Mesothelial cell of epicardium (in vitro differentiated cells): ENCODE measurements at regions not wholly inside any gene's neighbourhood (a gene's known extent, or its start where the extent isn't known, plus 50 kb on each side); places are given as distances from the start of the nearest gene placed in this dataset.

ENCODE experiments used
- DNase-seq, 2 experiments: peaks; one replicate each; pipeline ENCODE4 v3.0.0; 2021; ENCODE audit warnings: low spot score in 2 of 2; ENCODE audit not compliant: unreplicated experiment in 2 of 2
- H3K27ac Mint-ChIP-seq: 2 replicates; pipeline ENCODE4 v1.8.0; 2021; ENCODE audit warnings: mixed read lengths
- H3K27me3 Mint-ChIP-seq: 2 replicates; pipeline ENCODE4 v1.8.0; 2021; ENCODE audit warnings: low read depth, mixed read lengths
- H3K36me3 Mint-ChIP-seq: 2 replicates; pipeline ENCODE4 v1.8.0; 2021; ENCODE audit warnings: mixed read lengths
- H3K4me1 Mint-ChIP-seq: 2 replicates; pipeline ENCODE4 v1.8.0; 2021; ENCODE audit warnings: mixed read lengths
- H3K4me3 Mint-ChIP-seq: 2 replicates; pipeline ENCODE4 v1.8.0; 2021; ENCODE audit warnings: mild to moderate bottlenecking, moderate library complexity, mixed read lengths
- H3K9me3 Mint-ChIP-seq: 2 replicates; pipeline ENCODE4 v1.8.0; 2021; ENCODE audit warnings: mixed read lengths
- TF ChIP-seq, protein P1 (sequence below): fragments of 200-600 bp; sonication (generic); IDR thresholded peaks from one replicate; pipeline ENCODE4 v1.5.0; 2021; ENCODE audit warnings: antibody characterized with exemption; ENCODE audit not compliant: unreplicated experiment

- Mint-ChIP-seq H3K9me3 (no peaks in the 10 kb centered on the region), H3K27ac (no peak overlapping the region), H3K4me3 (no peak overlapping the region), H3K36me3 (no peaks in the 10 kb centered on the region), H3K27me3 (no peaks in the 10 kb centered on the region), H3K4me1 (peaks cover 6% of the 10 kb centered on the region)
- TF ChIP-seq, protein P1, sequence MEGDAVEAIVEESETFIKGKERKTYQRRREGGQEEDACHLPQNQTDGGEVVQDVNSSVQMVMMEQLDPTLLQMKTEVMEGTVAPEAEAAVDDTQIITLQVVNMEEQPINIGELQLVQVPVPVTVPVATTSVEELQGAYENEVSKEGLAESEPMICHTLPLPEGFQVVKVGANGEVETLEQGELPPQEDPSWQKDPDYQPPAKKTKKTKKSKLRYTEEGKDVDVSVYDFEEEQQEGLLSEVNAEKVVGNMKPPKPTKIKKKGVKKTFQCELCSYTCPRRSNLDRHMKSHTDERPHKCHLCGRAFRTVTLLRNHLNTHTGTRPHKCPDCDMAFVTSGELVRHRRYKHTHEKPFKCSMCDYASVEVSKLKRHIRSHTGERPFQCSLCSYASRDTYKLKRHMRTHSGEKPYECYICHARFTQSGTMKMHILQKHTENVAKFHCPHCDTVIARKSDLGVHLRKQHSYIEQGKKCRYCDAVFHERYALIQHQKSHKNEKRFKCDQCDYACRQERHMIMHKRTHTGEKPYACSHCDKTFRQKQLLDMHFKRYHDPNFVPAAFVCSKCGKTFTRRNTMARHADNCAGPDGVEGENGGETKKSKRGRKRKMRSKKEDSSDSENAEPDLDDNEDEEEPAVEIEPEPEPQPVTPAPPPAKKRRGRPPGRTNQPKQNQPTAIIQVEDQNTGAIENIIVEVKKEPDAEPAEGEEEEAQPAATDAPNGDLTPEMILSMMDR: no peak
- no peak for DNase-seq
These were observed 374.8 kb downstream of the RMST start for GRCh38 chr12:97837401-97837800.

GRCh38 chr12:97848051-97848450, 385.4 kb downstream of the RMST start:
- DNase-seq: no peak
- H3K36me3 Mint-ChIP-seq: no peaks in the 10 kb centered on the region
- H3K27me3 Mint-ChIP-seq: no peaks in the 10 kb centered on the region
- peaks cover 5% of the 10 kb centered on the region for H3K9me3 Mint-ChIP-seq
- TF ChIP-seq, protein P1: no peak
- no peak overlapping the region for H3K4me3 Mint-ChIP-seq
- no peak overlapping the region for H3K27ac Mint-ChIP-seq
- H3K4me1 Mint-ChIP-seq: peaks cover 8% of the 10 kb centered on the region

DNA sequence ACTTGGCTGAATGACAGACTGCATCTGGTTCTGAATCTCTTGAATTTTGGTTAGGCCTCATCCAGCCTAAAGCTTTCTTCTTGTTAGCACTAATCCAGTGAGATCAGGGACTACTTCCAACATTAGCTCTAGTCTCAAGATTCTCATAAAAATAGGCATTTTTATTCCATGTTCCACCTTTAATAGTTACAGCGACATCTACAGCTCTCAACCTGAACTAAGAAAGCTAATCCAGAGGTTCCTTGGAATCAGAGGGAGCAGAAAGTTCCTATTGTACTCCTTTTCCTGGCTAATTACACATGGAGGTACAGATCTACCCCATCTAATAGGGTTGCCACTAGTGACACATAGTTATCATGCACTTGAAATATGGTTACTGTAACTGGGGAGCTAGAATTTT, 391.9 kb downstream of the RMST start:
- no peak for DNase-seq
- TF ChIP-seq, protein P1: no peak
- Mint-ChIP-seq H3K9me3 (peaks cover 8% of the 10 kb centered on the region), H3K4me1 (peaks cover 8% of the 10 kb centered on the region), H3K4me3 (no peak overlapping the region), H3K36me3 (no peaks in the 10 kb centered on the region), H3K27ac (no peak overlapping the region), H3K27me3 (no peaks in the 10 kb centered on the region)

GRCh38 chr12:97862072-97862471, 399.5 kb downstream of the RMST start:
- Mint-ChIP-seq H3K36me3 (no peaks in the 10 kb centered on the region), H3K27me3 (no peaks in the 10 kb centered on the region), H3K4me3 (no peak overlapping the region), H3K9me3 (peaks cover 26% of the 10 kb centered on the region), H3K27ac (no peak overlapping the region), H3K4me1 (no peaks in the 10 kb centered on the region)
- TF ChIP-seq, protein P1: no peak
- DNase-seq: no peak

DNA sequence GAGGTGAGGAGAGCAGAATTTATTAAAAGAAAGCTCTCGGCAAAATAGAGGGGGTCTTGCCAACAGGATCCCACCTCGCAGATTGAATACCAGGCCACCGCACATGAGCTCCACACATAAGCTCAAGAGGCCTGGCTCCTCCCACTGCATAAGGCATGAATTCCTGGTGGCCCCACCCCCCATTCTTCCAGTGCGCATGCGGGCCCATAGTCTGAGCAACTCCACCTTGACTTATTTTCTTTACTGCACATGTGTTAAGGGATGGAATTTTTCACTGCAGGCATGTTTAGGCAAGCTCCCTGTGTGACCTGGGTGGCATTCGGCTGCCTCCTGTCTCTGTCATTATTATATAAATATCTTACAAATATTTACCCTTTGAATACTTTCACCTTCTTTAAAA, 412.5 kb downstream of the RMST start:
- no peak overlapping the region for H3K4me3 Mint-ChIP-seq
- TF ChIP-seq, protein P1: no peak
- no peak overlapping the region for H3K27ac Mint-ChIP-seq
- peak in 1 of 2 experiments; percentile 38 for DNase-seq
- H3K27me3 Mint-ChIP-seq: no peaks in the 10 kb centered on the region
- peaks cover 11% of the 10 kb centered on the region for H3K4me1 Mint-ChIP-seq
- no peaks in the 10 kb centered on the region for H3K36me3 Mint-ChIP-seq
- H3K9me3 Mint-ChIP-seq: peaks cover 4% of the 10 kb centered on the region

DNA sequence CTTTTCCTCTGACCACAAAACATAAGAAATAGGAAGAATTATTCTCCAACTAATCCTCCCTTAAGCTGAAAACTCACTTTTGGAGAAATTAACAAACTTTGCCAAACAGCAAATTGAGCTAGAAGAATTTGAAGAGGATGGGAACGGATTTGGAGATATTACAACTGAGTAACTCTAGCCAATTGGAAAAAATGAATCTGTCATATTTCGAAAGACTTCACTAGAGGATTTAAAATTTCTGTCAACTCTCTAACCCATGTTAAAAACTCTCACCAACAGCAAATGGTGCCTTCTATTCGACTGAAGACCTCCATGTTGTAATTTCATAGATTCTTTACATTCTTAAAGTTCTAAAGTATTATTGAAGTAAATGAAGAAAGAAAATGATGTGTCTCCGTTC, 414.2 kb downstream of the RMST start:
- TF ChIP-seq, protein P1: no peak
- DNase-seq: no peak
- H3K4me1 Mint-ChIP-seq: peaks cover 11% of the 10 kb centered on the region
- H3K27ac Mint-ChIP-seq: no peak overlapping the region
- H3K9me3 Mint-ChIP-seq: peaks cover 13% of the 10 kb centered on the region
- H3K4me3 Mint-ChIP-seq: no peak overlapping the region
- no peaks in the 10 kb centered on the region for H3K27me3 Mint-ChIP-seq
- H3K36me3 Mint-ChIP-seq: no peaks in the 10 kb centered on the region
